ENCODE measurements at regions not wholly inside any gene's neighbourhood (a gene's known extent, or its start where the extent isn't known, plus 50 kb on each side); places are given as distances from the start of the nearest gene placed in this dataset.

DNA sequence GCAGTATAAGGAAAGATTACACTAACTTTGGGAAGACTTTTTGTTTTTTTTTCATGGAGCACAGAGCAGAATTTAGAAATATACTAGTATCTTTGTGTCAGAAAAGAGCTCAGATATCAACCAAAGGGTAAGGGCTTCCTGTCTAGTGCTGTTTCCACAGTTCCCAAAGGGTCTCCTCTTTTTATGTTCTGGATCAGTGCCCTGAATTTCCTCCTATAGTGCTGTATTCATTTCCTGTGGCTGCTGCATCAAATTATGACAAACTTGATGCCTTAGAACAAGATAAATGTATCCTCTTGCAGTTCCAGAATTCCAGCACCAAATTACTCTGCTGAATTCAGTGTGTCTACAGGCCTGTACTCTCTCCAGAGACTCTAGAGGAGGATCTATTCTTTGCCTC lies 219.8 kb upstream of the THRB start (continued):
- TF ChIP-seq, protein P1, sequence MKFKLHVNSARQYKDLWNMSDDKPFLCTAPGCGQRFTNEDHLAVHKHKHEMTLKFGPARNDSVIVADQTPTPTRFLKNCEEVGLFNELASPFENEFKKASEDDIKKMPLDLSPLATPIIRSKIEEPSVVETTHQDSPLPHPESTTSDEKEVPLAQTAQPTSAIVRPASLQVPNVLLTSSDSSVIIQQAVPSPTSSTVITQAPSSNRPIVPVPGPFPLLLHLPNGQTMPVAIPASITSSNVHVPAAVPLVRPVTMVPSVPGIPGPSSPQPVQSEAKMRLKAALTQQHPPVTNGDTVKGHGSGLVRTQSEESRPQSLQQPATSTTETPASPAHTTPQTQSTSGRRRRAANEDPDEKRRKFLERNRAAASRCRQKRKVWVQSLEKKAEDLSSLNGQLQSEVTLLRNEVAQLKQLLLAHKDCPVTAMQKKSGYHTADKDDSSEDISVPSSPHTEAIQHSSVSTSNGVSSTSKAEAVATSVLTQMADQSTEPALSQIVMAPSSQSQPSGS (IDR thresholded peaks at IDR 0.05; ENCODE audit: low read length) = no peak

Measured in H1 (cell line).